Astrocyte (in vitro differentiated cells and primary cell): ENCODE measurements at regions not wholly inside any gene's neighbourhood (a gene's known extent, or its start where the extent isn't known, plus 50 kb on each side); places are given as distances from the start of the nearest gene placed in this dataset.
A peak's percentile ranks its signal among the peaks of the same experiment; 100 is the strongest.

Experiments
- DNase-seq: peaks from one replicate; pipeline ENCODE4 v3.0.0-alpha.2; 2010; ENCODE audit warnings: low read depth
- FAIRE-seq: peaks from 2 replicates; lab custom pipeline; 2011; peaks lifted over from hg19 to GRCh38; lab: Jason Lieb, UNC
- H2AFZ ChIP-seq: 2 replicates; pipeline ENCODE4 v1.6.0; 2012; ENCODE audit warnings: low read depth, low read length, inconsistent platforms
- H3K27ac ChIP-seq: 2 replicates; pipeline ENCODE4 v1.5.1; 2011; ENCODE audit warnings: low read depth, low read length, inconsistent platforms
- H3K27me3 ChIP-seq: 2 replicates; pipeline ENCODE4 v1.6.0; 2011; ENCODE audit warnings: low read length, inconsistent platforms; ENCODE audit not compliant: insufficient read depth
- H3K36me3 ChIP-seq: 2 replicates; pipeline ENCODE4 v1.5.1; 2011; ENCODE audit warnings: low read length, inconsistent platforms; ENCODE audit not compliant: insufficient read depth
- H3K4me1 ChIP-seq: 2 replicates; pipeline ENCODE4 v1.5.1; 2011; ENCODE audit warnings: low read length, inconsistent platforms; ENCODE audit not compliant: insufficient read depth
- H3K4me2 ChIP-seq: 2 replicates; pipeline ENCODE4 v1.6.0; 2012; ENCODE audit warnings: low read length, inconsistent platforms
- H3K4me3 ChIP-seq: 2 replicates; pipeline ENCODE4 v1.5.1; 2011; ENCODE audit warnings: low read depth, mild to moderate bottlenecking, low read length, inconsistent platforms; ENCODE audit not compliant: insufficient read depth
- H3K79me2 ChIP-seq: 2 replicates; pipeline ENCODE4 v1.6.0; 2012; ENCODE audit warnings: mild to moderate bottlenecking, low read length, inconsistent platforms; ENCODE audit not compliant: insufficient read depth
- H3K9ac ChIP-seq: 2 replicates; pipeline ENCODE4 v1.6.0; 2012; ENCODE audit warnings: mild to moderate bottlenecking, low read length, inconsistent platforms
- H3K9me3 ChIP-seq: 2 replicates; pipeline ENCODE4 v1.5.1; 2012; ENCODE audit warnings: low read depth, mild to moderate bottlenecking, low read length, inconsistent platforms; ENCODE audit not compliant: insufficient read depth
- H4K20me1 ChIP-seq: 2 replicates; pipeline ENCODE4 v1.6.0; 2012; ENCODE audit warnings: low read length, inconsistent platforms; ENCODE audit not compliant: insufficient read depth
- H3K27ac Mint-ChIP-seq: one replicate; pipeline ENCODE4 v1.8.0; 2021; ENCODE audit warnings: mild to moderate bottlenecking, mixed read lengths; ENCODE audit not compliant: unreplicated experiment
- H3K27me3 Mint-ChIP-seq: one replicate; pipeline ENCODE4 v1.8.0; 2021; ENCODE audit warnings: low read depth, mixed read lengths; ENCODE audit not compliant: unreplicated experiment
- H3K36me3 Mint-ChIP-seq: one replicate; pipeline ENCODE4 v1.8.0; 2021; ENCODE audit warnings: low read depth, mixed read lengths; ENCODE audit not compliant: unreplicated experiment
- H3K4me1 Mint-ChIP-seq: one replicate; pipeline ENCODE4 v1.8.0; 2021; ENCODE audit warnings: low read depth, mixed read lengths; ENCODE audit not compliant: unreplicated experiment
- H3K4me3 Mint-ChIP-seq: one replicate; pipeline ENCODE4 v1.8.0; 2021; ENCODE audit warnings: mild to moderate bottlenecking, moderate library complexity, mixed read lengths; ENCODE audit not compliant: unreplicated experiment
- H3K9me3 Mint-ChIP-seq: one replicate; pipeline ENCODE4 v1.8.0; 2021; ENCODE audit warnings: mild to moderate bottlenecking, mixed read lengths; ENCODE audit not compliant: unreplicated experiment
- EZH2 ChIP-seq: IDR thresholded peaks from 2 replicates; pipeline ENCODE4 v1.6.1; 2012; ENCODE audit warnings: mild to moderate bottlenecking, low read length, inconsistent platforms; ENCODE audit not compliant: insufficient read depth
- TF ChIP-seq, protein P1 (sequence below): IDR thresholded peaks from 2 replicates; pipeline ENCODE4 v1.5.1; 2011; ENCODE audit warnings: low read depth, mild to moderate bottlenecking, inconsistent platforms, low read length, moderate library complexity; ENCODE audit not compliant: insufficient read depth

DNA sequence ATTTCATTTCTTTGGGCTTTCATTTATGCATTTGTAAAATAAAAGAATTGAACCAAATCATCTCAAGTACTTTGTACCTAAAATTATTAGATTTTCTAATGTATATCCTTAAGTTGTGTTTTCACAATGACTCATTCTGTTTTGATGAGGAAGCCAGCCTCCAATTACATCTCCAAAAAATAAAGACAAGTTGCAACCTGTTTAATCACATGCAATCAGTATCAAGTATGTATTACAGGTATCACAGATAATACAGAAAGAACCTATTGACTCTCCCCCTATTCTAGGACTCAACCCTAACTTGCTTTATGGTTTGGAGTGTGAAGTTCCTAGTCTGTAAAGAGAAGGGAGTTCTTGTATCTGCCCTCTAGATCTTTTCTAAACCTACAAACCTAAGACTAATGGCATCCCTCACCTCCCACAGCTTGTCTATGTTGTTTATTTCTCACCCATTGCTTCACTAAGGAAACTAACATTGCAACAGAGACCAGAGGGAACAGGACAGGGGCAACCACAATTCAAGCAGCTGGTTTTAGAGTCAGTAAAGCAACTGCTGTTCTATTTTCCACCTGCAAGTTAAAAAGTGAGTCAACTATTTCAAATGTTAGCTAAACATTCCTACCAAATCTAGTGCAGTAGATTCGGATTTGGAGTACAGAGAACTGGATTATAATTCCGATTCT lies 141.1 kb upstream of the ETAA1 start:
- Histone ChIP-seq H3K9ac (peak overlapping the region; percentile 32), H3K4me1 (peaks cover 16% of the 10 kb centered on the region), H3K9me3 (no peaks in the 10 kb centered on the region), H3K27me3 (no peaks in the 10 kb centered on the region), H2AFZ (no peak overlapping the region), H4K20me1 (no peaks in the 10 kb centered on the region), H3K4me2 (no peak overlapping the region), H3K27ac (peak overlapping the region; percentile 67), H3K79me2 (no peaks in the 10 kb centered on the region), H3K36me3 (no peaks in the 10 kb centered on the region), H3K4me3 (no peak overlapping the region)
- peaks cover 4% of the 10 kb centered on the region for H3K9me3 Mint-ChIP-seq
- no peaks in the 10 kb centered on the region for H3K36me3 Mint-ChIP-seq
- H3K4me3 Mint-ChIP-seq: no peak overlapping the region
- H3K4me1 Mint-ChIP-seq: peaks cover 13% of the 10 kb centered on the region
- H3K27me3 Mint-ChIP-seq: no peaks in the 10 kb centered on the region
- TF ChIP-seq, protein P1, sequence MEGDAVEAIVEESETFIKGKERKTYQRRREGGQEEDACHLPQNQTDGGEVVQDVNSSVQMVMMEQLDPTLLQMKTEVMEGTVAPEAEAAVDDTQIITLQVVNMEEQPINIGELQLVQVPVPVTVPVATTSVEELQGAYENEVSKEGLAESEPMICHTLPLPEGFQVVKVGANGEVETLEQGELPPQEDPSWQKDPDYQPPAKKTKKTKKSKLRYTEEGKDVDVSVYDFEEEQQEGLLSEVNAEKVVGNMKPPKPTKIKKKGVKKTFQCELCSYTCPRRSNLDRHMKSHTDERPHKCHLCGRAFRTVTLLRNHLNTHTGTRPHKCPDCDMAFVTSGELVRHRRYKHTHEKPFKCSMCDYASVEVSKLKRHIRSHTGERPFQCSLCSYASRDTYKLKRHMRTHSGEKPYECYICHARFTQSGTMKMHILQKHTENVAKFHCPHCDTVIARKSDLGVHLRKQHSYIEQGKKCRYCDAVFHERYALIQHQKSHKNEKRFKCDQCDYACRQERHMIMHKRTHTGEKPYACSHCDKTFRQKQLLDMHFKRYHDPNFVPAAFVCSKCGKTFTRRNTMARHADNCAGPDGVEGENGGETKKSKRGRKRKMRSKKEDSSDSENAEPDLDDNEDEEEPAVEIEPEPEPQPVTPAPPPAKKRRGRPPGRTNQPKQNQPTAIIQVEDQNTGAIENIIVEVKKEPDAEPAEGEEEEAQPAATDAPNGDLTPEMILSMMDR: no peak
- no peak for TF ChIP-seq EZH2
- FAIRE-seq (no peak), DNase-seq (peak; percentile 77)
- no peak overlapping the region for H3K27ac Mint-ChIP-seq

DNA sequence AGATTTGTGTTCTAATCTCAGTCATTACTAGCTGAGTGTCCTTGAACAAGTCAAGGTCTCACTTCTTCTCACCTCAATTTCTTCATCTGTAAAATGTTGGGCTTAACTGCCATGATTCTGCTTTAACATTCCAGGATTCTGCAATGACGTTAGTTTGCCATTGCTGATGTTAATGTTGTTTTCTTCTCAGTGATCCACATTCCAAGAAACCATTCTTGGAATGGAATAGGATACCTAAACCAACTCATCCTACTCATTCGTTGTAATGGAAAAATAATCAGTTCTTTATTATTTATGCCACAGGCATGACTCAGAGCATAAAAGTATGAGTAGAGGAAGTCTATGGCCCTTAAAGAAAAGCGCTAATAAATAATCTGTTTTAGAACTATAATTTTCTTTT lies 140.2 kb upstream of the ETAA1 start:
- Histone ChIP-seq H4K20me1 (no peaks in the 10 kb centered on the region), H3K79me2 (no peaks in the 10 kb centered on the region), H3K4me3 (no peak overlapping the region), H3K27me3 (no peaks in the 10 kb centered on the region), H3K9ac (peak overlapping the region; percentile 32), H3K4me1 (peaks cover 22% of the 10 kb centered on the region), H2AFZ (no peak overlapping the region), H3K4me2 (peak overlapping the region; percentile 14), H3K36me3 (no peaks in the 10 kb centered on the region), H3K9me3 (no peaks in the 10 kb centered on the region), H3K27ac (peak overlapping the region; percentile 67)
- Mint-ChIP-seq H3K27me3 (no peaks in the 10 kb centered on the region), H3K9me3 (peaks cover 4% of the 10 kb centered on the region), H3K27ac (no peak overlapping the region), H3K36me3 (no peaks in the 10 kb centered on the region), H3K4me1 (peaks cover 13% of the 10 kb centered on the region), H3K4me3 (no peak overlapping the region)
- TF ChIP-seq, protein P1: no peak
- no peak for TF ChIP-seq EZH2
- FAIRE-seq: no peak
- peak; percentile 90 for DNase-seq

DNA sequence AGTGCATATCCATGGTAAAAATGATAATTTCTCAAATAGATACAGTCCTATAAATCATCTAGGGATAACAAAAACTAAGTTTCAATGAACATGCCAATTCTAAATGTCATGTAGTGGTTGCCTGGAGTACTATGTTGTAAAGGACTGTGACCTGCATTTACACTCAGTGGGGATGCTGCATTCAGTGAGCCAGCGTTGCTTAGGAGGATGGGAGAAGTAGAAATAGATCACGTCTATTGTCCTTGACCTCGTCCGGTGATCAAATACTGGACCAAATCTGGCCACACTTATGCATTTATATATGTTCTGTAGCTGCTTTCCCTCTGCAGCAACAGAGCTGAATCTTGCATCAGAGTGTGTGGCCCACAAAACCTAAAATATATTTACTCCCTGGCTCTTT lies 139.0 kb upstream of the ETAA1 start:
- H3K79me2 ChIP-seq: no peaks in the 10 kb centered on the region
- Mint-ChIP-seq H3K36me3 (no peaks in the 10 kb centered on the region), H3K4me1 (peaks cover 13% of the 10 kb centered on the region), H3K27ac (no peak overlapping the region), H3K9me3 (no peaks in the 10 kb centered on the region), H3K4me3 (no peak overlapping the region), H3K27me3 (no peaks in the 10 kb centered on the region)
- H3K4me2 ChIP-seq: no peak overlapping the region
- no peak for FAIRE-seq
- TF ChIP-seq, protein P1: no peak
- no peak for TF ChIP-seq EZH2
- H3K36me3 ChIP-seq: no peaks in the 10 kb centered on the region
- no peak for DNase-seq
- no peaks in the 10 kb centered on the region for H3K9me3 ChIP-seq
- no peaks in the 10 kb centered on the region for H4K20me1 ChIP-seq
- no peaks in the 10 kb centered on the region for H3K27me3 ChIP-seq
- no peak overlapping the region for H3K4me3 ChIP-seq
- H2AFZ ChIP-seq: no peak overlapping the region
- H3K27ac ChIP-seq: no peak overlapping the region
- H3K9ac ChIP-seq: no peak overlapping the region
- peaks cover 22% of the 10 kb centered on the region for H3K4me1 ChIP-seq
